ACHN (cell line): ENCODE measurements at regions not wholly inside any gene's neighbourhood (a gene's known extent, or its start where the extent isn't known, plus 50 kb on each side); places are given as distances from the start of the nearest gene placed in this dataset.
A peak's percentile ranks its signal among the peaks of the same experiment; 100 is the strongest.

Experiments
- DNase-seq: peaks from one replicate; pipeline ENCODE4 v3.0.0-alpha.2; 2015
- in situ Hi-C: cut with HindIII; loops from 2 replicates; pipeline ENCODE4 v1.10.0; 2017; ENCODE audit warnings: low sequenced_read_pairs, low pct_ligation_motif_present, low pct_unique_long_range_greater_than_20kb

GRCh38 chr3:22244761-22245521 lies 493.9 kb upstream of the ZNF385D start:
- in situ Hi-C loops, result no loop called here
- DNase-seq, result peak; percentile 1

GRCh38 chr3:22245811-22246583 lies 495.0 kb upstream of the ZNF385D start:
- DNase-seq, result no peak
- in situ Hi-C loops, result no loop called here

- DNase-seq, result no peak
- in situ Hi-C loops, result no loop called here
Observed at GRCh38 chr3:22249658-22250057, 498.6 kb upstream of the ZNF385D start.

- in situ Hi-C loops, result no loop called here
- no peak for DNase-seq
Observed at GRCh38 chr3:22257252-22257651, 506.2 kb upstream of the ZNF385D start.

GRCh38 chr3:22262386-22262785 lies 511.4 kb upstream of the ZNF385D start:
- in situ Hi-C loops, result no loop called here

GRCh38 chr3:22263042-22263441 lies 512.0 kb upstream of the ZNF385D start:
- DNase-seq, result no peak
- in situ Hi-C loops, result no loop called here

More at GRCh38 chr3:22262386-22262785, 511.4 kb upstream of the ZNF385D start:
- DNase-seq, result no peak

GRCh38 chr3:22265403-22265802 lies 514.4 kb upstream of the ZNF385D start:
- in situ Hi-C loops, result no loop called here

GRCh38 chr3:22269831-22270230 lies 518.8 kb upstream of the ZNF385D start:
- in situ Hi-C loops, result no loop called here
- DNase-seq, result no peak

More at GRCh38 chr3:22265403-22265802, 514.4 kb upstream of the ZNF385D start:
- DNase-seq, result no peak

- in situ Hi-C loops, result no loop called here
- no peak for DNase-seq
Observed at GRCh38 chr3:22276351-22276750, 525.3 kb upstream of the ZNF385D start.

GRCh38 chr3:22284559-22284958 lies 533.5 kb upstream of the ZNF385D start:
- peak; percentile 1 for DNase-seq
- in situ Hi-C loops, result no loop called here

- in situ Hi-C loops, result no loop called here
- DNase-seq, result no peak
Observed at GRCh38 chr3:22288756-22289155, 537.7 kb upstream of the ZNF385D start.

- in situ Hi-C loops, result no loop called here
- no peak for DNase-seq
Observed at GRCh38 chr3:22292681-22293080, 541.7 kb upstream of the ZNF385D start.

GRCh38 chr3:22296601-22297000 lies 545.6 kb upstream of the ZNF385D start:
- in situ Hi-C loops, result no loop called here
- DNase-seq, result no peak

- in situ Hi-C loops, result no loop called here
- DNase-seq, result no peak
Observed at GRCh38 chr3:22297436-22297835, 546.4 kb upstream of the ZNF385D start.

GRCh38 chr3:22306454-22306853 lies 555.4 kb upstream of the ZNF385D start:
- in situ Hi-C loops, result no loop called here

GRCh38 chr3:22308871-22309270 lies 557.9 kb upstream of the ZNF385D start:
- in situ Hi-C loops, result no loop called here
- DNase-seq, result no peak

More at GRCh38 chr3:22306454-22306853, 555.4 kb upstream of the ZNF385D start:
- no peak for DNase-seq

- in situ Hi-C loops, result no loop called here
- no peak for DNase-seq
Observed at GRCh38 chr3:22315925-22316324, 564.9 kb upstream of the ZNF385D start.

GRCh38 chr3:22318325-22318724 lies 567.3 kb upstream of the ZNF385D start:
- in situ Hi-C loops, result no loop called here
- DNase-seq, result no peak

GRCh38 chr3:22319446-22319845 lies 568.4 kb upstream of the ZNF385D start:
- DNase-seq, result no peak
- in situ Hi-C loops, result no loop called here

- no peak for DNase-seq
- in situ Hi-C loops, result no loop called here
Observed at GRCh38 chr3:22322861-22323260, 571.9 kb upstream of the ZNF385D start.
